ENCODE measurements at regions not wholly inside any gene's neighbourhood (a gene's known extent, or its start where the extent isn't known, plus 50 kb on each side); places are given as distances from the start of the nearest gene placed in this dataset.
A peak's percentile ranks its signal among the peaks of the same experiment; 100 is the strongest.

DNA sequence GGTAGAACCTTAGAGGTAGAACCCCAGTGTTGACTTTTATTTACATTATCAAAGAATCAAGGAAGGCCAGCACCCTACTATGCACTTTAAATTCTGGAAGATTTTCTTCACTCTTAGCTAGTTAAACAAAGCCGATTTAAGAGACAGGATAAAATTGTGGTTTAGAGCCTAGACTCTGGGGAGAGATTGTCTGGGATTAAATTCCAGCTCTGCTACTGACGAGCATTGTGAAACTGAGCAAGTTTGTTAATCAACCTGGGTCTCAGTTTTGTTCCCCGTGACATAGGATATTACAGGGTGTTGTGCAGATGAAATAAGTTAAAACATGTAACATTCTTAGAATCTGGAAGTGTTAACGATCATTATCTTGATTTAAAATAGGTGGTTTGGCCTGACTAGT, 83.5 kb downstream of the FEM1C start:
- 73 to 77% methylated on average over 4 of the region's 4 CpGs for WGBS, 2 donors
- no peak for TF ChIP-seq POLR2A (IDR thresholded peaks at IDR 0.05)
- TF ChIP-seq, protein P1, sequence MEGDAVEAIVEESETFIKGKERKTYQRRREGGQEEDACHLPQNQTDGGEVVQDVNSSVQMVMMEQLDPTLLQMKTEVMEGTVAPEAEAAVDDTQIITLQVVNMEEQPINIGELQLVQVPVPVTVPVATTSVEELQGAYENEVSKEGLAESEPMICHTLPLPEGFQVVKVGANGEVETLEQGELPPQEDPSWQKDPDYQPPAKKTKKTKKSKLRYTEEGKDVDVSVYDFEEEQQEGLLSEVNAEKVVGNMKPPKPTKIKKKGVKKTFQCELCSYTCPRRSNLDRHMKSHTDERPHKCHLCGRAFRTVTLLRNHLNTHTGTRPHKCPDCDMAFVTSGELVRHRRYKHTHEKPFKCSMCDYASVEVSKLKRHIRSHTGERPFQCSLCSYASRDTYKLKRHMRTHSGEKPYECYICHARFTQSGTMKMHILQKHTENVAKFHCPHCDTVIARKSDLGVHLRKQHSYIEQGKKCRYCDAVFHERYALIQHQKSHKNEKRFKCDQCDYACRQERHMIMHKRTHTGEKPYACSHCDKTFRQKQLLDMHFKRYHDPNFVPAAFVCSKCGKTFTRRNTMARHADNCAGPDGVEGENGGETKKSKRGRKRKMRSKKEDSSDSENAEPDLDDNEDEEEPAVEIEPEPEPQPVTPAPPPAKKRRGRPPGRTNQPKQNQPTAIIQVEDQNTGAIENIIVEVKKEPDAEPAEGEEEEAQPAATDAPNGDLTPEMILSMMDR (IDR thresholded peaks at IDR 0.05): no peak
- Histone ChIP-seq H3K27me3 (no peaks in the 10 kb centered on the region), H3K9me3 (no peaks in the 10 kb centered on the region), H3K4me1 (peaks cover 0 to 22% (median 9%) of the 10 kb centered on the region in 3 donors), H3K36me3 (no peaks in the 10 kb centered on the region), H3K27ac (peak overlapping the region; percentile 19 to 67 (median 50)), H3K4me3 (no peak overlapping the region)
- DNase-seq: no peak
- intact Hi-C loops (cut with DNase I): no loop called here

DNA sequence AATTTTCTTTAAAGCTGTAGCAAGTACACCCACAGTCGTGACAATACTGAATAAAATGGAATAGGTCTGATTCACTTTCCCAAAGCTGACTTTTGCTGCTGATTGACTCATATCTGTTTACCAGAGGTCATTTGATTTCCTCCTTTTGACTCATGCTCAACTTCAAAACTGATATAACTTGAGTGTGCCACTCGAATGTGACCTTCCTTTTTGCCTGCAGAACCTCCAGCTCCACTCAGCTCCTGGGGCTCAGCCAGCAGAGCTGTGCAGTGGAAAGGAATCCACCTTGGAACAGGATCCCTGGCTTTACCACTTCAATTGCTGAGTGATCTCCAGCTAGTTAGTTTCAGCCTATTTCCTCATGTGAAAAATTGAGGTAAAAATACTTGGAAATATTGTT, 84.1 kb downstream of the FEM1C start:
- intact Hi-C loops (cut with DNase I): no loop called here
- Histone ChIP-seq H3K27me3 (no peaks in the 10 kb centered on the region), H3K9me3 (no peaks in the 10 kb centered on the region), H3K4me3 (no peak overlapping the region), H3K27ac (peak overlapping the region; percentile 23 to 67 (median 56)), H3K4me1 (peaks cover 0 to 22% (median 9%) of the 10 kb centered on the region in 3 donors), H3K36me3 (no peaks in the 10 kb centered on the region)
- WGBS, 2 donors: 16 to 34% methylated on average over 2 of the region's 2 CpGs
- TF ChIP-seq, protein P1 (IDR thresholded peaks at IDR 0.05): no peak
- TF ChIP-seq POLR2A (IDR thresholded peaks at IDR 0.05): no peak
- DNase-seq: no peak

DNA sequence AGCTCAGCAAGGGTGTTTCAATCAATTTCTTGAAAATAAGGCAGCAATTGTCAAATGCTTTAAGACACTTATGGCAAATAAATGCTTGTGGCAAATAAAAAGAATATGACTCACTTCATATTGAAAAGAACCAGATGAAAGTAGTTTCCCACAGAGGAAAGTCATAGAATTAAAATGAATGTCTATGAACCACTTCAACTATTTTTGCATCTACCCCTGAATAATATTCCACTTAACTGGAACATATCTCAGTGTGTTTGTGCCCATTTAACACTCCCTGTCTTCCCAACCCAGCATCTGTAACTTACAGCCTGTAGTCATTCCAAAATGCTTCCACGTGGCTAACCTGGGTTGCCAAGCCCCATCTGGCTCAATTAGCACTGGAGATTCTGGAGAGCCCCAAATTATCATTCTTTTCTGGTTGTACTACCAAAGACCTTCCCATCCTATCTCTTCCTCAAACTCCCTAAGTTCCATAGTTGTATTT, 84.7 kb downstream of the FEM1C start:
- TF ChIP-seq, protein P1 (IDR thresholded peaks at IDR 0.05): no peak
- no peak for TF ChIP-seq POLR2A (IDR thresholded peaks at IDR 0.05)
- Histone ChIP-seq H3K27ac (peak overlapping the region; percentile 23 to 67 (median 50)), H3K4me1 (peaks cover 0 to 22% (median 9%) of the 10 kb centered on the region in 3 donors), H3K9me3 (no peaks in the 10 kb centered on the region), H3K27me3 (no peaks in the 10 kb centered on the region), H3K36me3 (no peaks in the 10 kb centered on the region), H3K4me3 (no peak overlapping the region)
- WGBS, 2 donors: 25 to 44% methylated on average over 1 of the region's 1 CpG
- intact Hi-C loops (cut with DNase I): no loop called here
- no peak for DNase-seq

DNA sequence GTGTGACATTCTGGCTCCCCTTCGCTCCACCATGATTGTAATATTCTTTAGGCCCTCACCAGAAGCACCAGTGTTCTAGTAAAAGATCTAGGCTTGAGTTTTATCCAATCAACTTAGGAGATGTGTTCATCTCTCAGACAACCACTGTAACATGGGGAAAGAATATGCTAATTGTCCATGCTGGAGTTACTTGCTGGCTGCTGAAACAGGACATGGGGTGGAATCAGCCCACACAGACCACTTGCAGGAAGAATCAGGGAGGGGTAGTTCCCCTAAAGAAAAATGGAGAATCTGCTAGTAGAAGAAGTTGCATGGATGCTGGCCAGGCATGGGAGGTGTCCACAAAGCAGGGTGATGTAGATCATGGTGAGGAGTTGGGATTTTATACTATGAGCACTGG, 86.2 kb downstream of the FEM1C start:
- Histone ChIP-seq H3K9me3 (no peaks in the 10 kb centered on the region), H3K4me3 (no peak overlapping the region), H3K27me3 (no peaks in the 10 kb centered on the region), H3K36me3 (no peaks in the 10 kb centered on the region), H3K27ac (no peak overlapping the region), H3K4me1 (peaks cover 0 to 22% (median 9%) of the 10 kb centered on the region in 3 donors)
- WGBS, 2 donors: 100% methylated on average over 1 of the region's 1 CpG
- intact Hi-C loops (cut with DNase I): no loop called here
- DNase-seq: no peak
- no peak for TF ChIP-seq POLR2A (IDR thresholded peaks at IDR 0.05)
- TF ChIP-seq, protein P1 (IDR thresholded peaks at IDR 0.05): no peak

DNA sequence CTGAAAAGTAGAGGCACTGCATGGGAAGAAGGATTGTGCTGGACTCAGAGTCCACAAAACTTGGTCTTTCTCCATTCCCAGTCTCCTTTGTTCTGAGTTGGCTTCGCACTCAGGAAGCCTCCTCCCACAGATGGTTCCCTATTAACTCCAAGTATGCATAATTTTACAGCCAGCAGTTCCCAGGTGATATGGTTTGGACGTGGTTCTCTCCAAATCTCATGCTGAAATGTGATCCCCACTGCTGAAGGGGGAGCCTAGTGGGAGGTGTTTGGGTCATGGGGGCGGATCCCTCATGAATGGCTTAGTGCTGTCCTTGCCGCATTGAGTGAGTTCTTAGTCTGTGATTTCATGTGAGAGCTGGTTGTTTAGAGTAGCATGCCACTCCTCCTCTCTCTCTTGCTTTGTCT, 86.6 kb downstream of the FEM1C start:
- no peak for DNase-seq
- H3K27ac ChIP-seq: no peak overlapping the region
- H3K36me3 ChIP-seq: no peaks in the 10 kb centered on the region
- no peaks in the 10 kb centered on the region for H3K9me3 ChIP-seq
- TF ChIP-seq, protein P1 (IDR thresholded peaks at IDR 0.05): no peak
- no peak for TF ChIP-seq POLR2A (IDR thresholded peaks at IDR 0.05)
- no peak overlapping the region for H3K4me3 ChIP-seq
- 36 to 75% methylated on average over 3 to 4 of the region's 4 CpGs for WGBS, 2 donors
- peaks cover 0 to 22% (median 9%) of the 10 kb centered on the region in 3 donors for H3K4me1 ChIP-seq
- intact Hi-C loops (cut with DNase I): no loop called here
- H3K27me3 ChIP-seq: no peaks in the 10 kb centered on the region
